ENCODE measurements at regions not wholly inside any gene's neighbourhood (a gene's known extent, or its start where the extent isn't known, plus 50 kb on each side); places are given as distances from the start of the nearest gene placed in this dataset.
"Not testable (repeated sequence)": the region's sequence is repeated elsewhere in the genome, so short reads cannot be mapped to it uniquely, and the experiment has no call there.

DNA sequence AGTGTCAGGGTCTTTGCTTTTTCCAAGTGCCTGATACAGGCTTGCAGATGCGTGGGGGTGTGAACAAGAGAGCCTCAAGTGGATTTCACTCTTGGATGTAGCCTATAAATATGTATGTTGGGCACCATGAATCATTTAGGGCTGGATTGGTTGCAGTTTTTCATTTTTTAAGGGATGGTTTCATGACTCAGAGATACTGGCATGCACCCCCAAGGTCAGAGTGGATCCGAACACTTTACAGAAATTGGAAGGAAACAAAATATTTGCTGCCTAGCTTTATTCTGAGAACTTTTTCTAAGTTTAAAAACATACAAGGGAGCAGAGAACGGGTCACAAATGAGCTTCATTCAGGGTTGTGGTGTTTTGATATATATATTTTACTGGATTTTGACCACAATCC, 436.8 kb upstream of the ERCC4 start:
- no peaks in the 10 kb centered on the region for H3K4me1 ChIP-seq (ENCODE audit: insufficient read depth, low read length)
- ATAC-seq: no peak
- ChIA-PET POLR2A (ENCODE audit: unreplicated experiment) (no interaction called here), CTCF (no interaction called here)
- no TSS peak for BruUV-seq (replicated peaks)
- H2AFZ ChIP-seq (ENCODE audit: low read length): no peak overlapping the region
- H3F3A ChIP-seq (ENCODE audit: low read length, unreplicated experiment): no peaks in the 10 kb centered on the region
- H3K27me3 ChIP-seq (ENCODE audit: low read length): no peaks in the 10 kb centered on the region
- intact Hi-C loops (cut with micrococcal nuclease): no loop called here
- TF ChIP-seq, protein P1, sequence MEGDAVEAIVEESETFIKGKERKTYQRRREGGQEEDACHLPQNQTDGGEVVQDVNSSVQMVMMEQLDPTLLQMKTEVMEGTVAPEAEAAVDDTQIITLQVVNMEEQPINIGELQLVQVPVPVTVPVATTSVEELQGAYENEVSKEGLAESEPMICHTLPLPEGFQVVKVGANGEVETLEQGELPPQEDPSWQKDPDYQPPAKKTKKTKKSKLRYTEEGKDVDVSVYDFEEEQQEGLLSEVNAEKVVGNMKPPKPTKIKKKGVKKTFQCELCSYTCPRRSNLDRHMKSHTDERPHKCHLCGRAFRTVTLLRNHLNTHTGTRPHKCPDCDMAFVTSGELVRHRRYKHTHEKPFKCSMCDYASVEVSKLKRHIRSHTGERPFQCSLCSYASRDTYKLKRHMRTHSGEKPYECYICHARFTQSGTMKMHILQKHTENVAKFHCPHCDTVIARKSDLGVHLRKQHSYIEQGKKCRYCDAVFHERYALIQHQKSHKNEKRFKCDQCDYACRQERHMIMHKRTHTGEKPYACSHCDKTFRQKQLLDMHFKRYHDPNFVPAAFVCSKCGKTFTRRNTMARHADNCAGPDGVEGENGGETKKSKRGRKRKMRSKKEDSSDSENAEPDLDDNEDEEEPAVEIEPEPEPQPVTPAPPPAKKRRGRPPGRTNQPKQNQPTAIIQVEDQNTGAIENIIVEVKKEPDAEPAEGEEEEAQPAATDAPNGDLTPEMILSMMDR (conservative IDR thresholded peaks at IDR 0.05; ENCODE audit: low read depth, low read length): no peak
- no peak for TF ChIP-seq EZH2phosphoT487 (IDR thresholded peaks at IDR 0.05; ENCODE audit: borderline replicate concordance, low read length)
- TF ChIP-seq EZH2 (IDR thresholded peaks at IDR 0.05; ENCODE audit: low read length, unreplicated experiment): no peak
- H3K27ac ChIP-seq (ENCODE audit: low read length): no peak overlapping the region
- H3K4me2 ChIP-seq (ENCODE audit: low read length): no peak overlapping the region
- no peaks in the 10 kb centered on the region for H3K36me3 ChIP-seq (ENCODE audit: low read depth, low read length)
- H3K9ac ChIP-seq (ENCODE audit: low read length): no peak overlapping the region
- H3K9me3 ChIP-seq (ENCODE audit: low read length): no peaks in the 10 kb centered on the region
- no peak for DNase-seq
- no peaks in the 10 kb centered on the region for H3K9me2 ChIP-seq (replicated peaks; ENCODE audit: low read length)
- H4K20me1 ChIP-seq (ENCODE audit: low read length): no peaks in the 10 kb centered on the region
- no peak overlapping the region for H3K4me3 ChIP-seq (ENCODE audit: low read length)
- H3K79me2 ChIP-seq (ENCODE audit: low read length): no peaks in the 10 kb centered on the region

DNA sequence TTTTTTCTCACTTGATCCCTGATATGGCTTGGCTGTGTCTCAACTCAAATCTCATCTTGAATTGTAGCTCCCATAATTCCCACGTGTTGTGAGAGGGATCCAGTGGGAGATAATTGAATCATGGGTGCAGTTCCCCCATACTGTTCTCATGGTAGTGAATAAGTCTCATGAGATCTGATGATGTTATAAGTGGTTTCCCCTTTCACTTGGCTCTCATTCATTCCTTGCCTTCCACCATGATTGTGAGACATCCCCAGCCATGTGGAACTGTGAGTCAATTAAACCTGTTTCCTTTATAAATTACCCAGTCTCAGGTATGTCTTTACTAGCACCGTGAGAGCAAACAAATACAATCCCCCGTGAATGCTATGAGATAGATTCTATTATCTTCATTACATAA, 430.5 kb upstream of the ERCC4 start:
- H2AFZ ChIP-seq (ENCODE audit: low read length); H3K27ac ChIP-seq (ENCODE audit: low read length); H3K27me3 ChIP-seq (ENCODE audit: low read length); H3F3A ChIP-seq (ENCODE audit: low read length, unreplicated experiment); DNase-seq; H4K20me1 ChIP-seq (ENCODE audit: low read length); H3K79me2 ChIP-seq (ENCODE audit: low read length); BruUV-seq (replicated peaks); H3K4me1 ChIP-seq (ENCODE audit: insufficient read depth, low read length); H3K4me3 ChIP-seq (ENCODE audit: low read length); H3K36me3 ChIP-seq (ENCODE audit: low read depth, low read length); H3K4me2 ChIP-seq (ENCODE audit: low read length); intact Hi-C loops (cut with micrococcal nuclease); CTCF ChIA-PET; H3K9ac ChIP-seq (ENCODE audit: low read length); POLR2A ChIA-PET (ENCODE audit: unreplicated experiment); H3K9me2 ChIP-seq (replicated peaks; ENCODE audit: low read length); ATAC-seq; H3K9me3 ChIP-seq (ENCODE audit: low read length): not testable (repeated sequence)

DNA sequence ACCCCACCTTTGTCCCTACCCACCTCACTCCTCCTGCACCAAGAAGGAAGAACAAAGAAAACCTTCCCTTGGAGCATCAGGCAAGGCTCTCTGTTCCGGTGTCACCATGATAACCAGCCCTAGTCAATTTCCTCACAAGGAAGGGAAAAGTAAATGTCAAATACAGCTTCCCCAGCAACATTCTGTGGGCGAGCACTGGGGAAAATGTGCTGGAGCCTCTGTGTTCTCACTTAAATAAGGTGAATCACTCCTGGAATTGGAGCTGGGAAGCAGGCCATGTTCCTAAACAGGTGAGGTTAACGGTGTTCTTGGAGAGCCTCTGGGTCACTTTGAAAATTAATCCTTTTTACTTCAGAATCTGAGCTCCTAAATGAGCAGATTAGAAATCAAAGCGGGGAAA, 427.9 kb upstream of the ERCC4 start:
- ChIA-PET POLR2A (ENCODE audit: unreplicated experiment) (no interaction called here), CTCF (no interaction called here)
- Histone ChIP-seq H3K4me1 (ENCODE audit: insufficient read depth, low read length) (no peaks in the 10 kb centered on the region), H3K9me3 (ENCODE audit: low read length) (no peaks in the 10 kb centered on the region; the same call in 1 of the 2 replicates), H3K36me3 (ENCODE audit: low read depth, low read length) (no peaks in the 10 kb centered on the region), H3K27me3 (ENCODE audit: low read length) (no peaks in the 10 kb centered on the region), H3F3A (ENCODE audit: low read length, unreplicated experiment) (no peaks in the 10 kb centered on the region), H3K9ac (ENCODE audit: low read length) (no peak overlapping the region), H3K9me2 (replicated peaks; ENCODE audit: low read length) (no peaks in the 10 kb centered on the region), H3K4me2 (ENCODE audit: low read length) (no peak overlapping the region), H3K79me2 (ENCODE audit: low read length) (no peaks in the 10 kb centered on the region), H3K27ac (ENCODE audit: low read length) (no peak overlapping the region), H3K4me3 (ENCODE audit: low read length) (no peak overlapping the region), H2AFZ (ENCODE audit: low read length) (no peak overlapping the region), H4K20me1 (ENCODE audit: low read length) (no peaks in the 10 kb centered on the region)
- ATAC-seq (no peak), DNase-seq (no peak)
- no TSS peak for BruUV-seq (replicated peaks)
- intact Hi-C loops (cut with micrococcal nuclease): no loop called here
- no peak for TF ChIP-seq EZH2 (IDR thresholded peaks at IDR 0.05; ENCODE audit: low read length, unreplicated experiment)
- TF ChIP-seq, protein P1 (conservative IDR thresholded peaks at IDR 0.05; ENCODE audit: low read depth, low read length): no peak
- TF ChIP-seq EZH2phosphoT487 (IDR thresholded peaks at IDR 0.05; ENCODE audit: borderline replicate concordance, low read length): no peak

Measured in PC-3 (cell line).